Transverse colon (tissue), 4 donors: ENCODE measurements at regions not wholly inside any gene's neighbourhood (a gene's known extent, or its start where the extent isn't known, plus 50 kb on each side); places are given as distances from the start of the nearest gene placed in this dataset.

Experiments used
- DNase-seq: peaks from one replicate; pipeline ENCODE4 v3.0.0-alpha.2; 2019
- H3K27ac ChIP-seq, 4 donors: fragments of 200-600 bp; sonication (generic); 2 replicates each; pipeline ENCODE4 v1.5.1; 2016 to 2018; ENCODE audit warnings: inconsistent platforms in 4 of 4
- H3K27me3 ChIP-seq: fragments of 200-600 bp; sonication (generic); 2 replicates; pipeline ENCODE4 v1.5.1; 2017; ENCODE audit warnings: inconsistent platforms
- H3K36me3 ChIP-seq, 4 donors: fragments of 200-600 bp; sonication (generic); 2 replicates each; pipeline ENCODE4 v1.5.1; 2017 to 2019; ENCODE audit warnings: inconsistent platforms in 4 of 4
- H3K4me1 ChIP-seq, 4 donors: fragments of 200-600 bp; sonication (generic); 2 replicates each; pipeline ENCODE4 v1.5.1; 2017 to 2020; ENCODE audit warnings: inconsistent platforms in 4 of 4
- H3K4me3 ChIP-seq, 4 donors: fragments of 200-600 bp; sonication (generic); 1 replicate in 1 of 4; 2 replicates in 3 of 4; pipeline versions ENCODE4 v1.5.1 to v1.6.1; 2017 to 2019; ENCODE audit warnings: inconsistent platforms in 4 of 4
- H3K9me3 ChIP-seq, 2 donors: fragments of 200-600 bp; sonication (generic); 2 replicates each; pipeline ENCODE4 v1.5.1; 2017 to 2019; ENCODE audit warnings: inconsistent platforms in 2 of 2
- CTCF ChIP-seq, 5 experiments: fragments of 200-600 bp in 3 of 5; fragments of 450-650 bp in 2 of 5; sonication (generic) in 3 of 5; IDR thresholded peaks; 1 replicate in 2 of 5; 2 replicates in 3 of 5; pipeline ENCODE4 v1.5.1; 2016 to 2017; ENCODE audit warnings: antibody characterized with exemption in 5 of 5, inconsistent platforms in 3 of 5, mild to moderate bottlenecking in 2 of 5, moderate library complexity in 1 of 5
- EP300 ChIP-seq: sonication (generic); formaldehyde crosslinking; IDR thresholded peaks from one replicate; pipeline ENCODE4 v1.6.1; 2017; ENCODE audit warnings: antibody characterized with exemption, low read depth
- POLR2A ChIP-seq: fragments of 450-650 bp; IDR thresholded peaks from one replicate; pipeline ENCODE4 v1.6.1; 2016; ENCODE audit warnings: antibody characterized with exemption, mild to moderate bottlenecking, moderate library complexity
- POLR2AphosphoS5 ChIP-seq, 3 donors: sonication (generic); formaldehyde crosslinking; IDR thresholded peaks; one replicate each; pipeline ENCODE4 v1.6.1; 2016; ENCODE audit warnings: antibody characterized with exemption in 3 of 3
- WGBS, 2 donors: methylation state at CpG; one replicate each; pipeline ENCODE4 v1.1.5; 2018; ENCODE audit warnings: low coverage in 1 of 2; 5-methylcytosine and 5-hydroxymethylcytosine counted together
- in situ Hi-C, 4 donors: fragments of 200-750 bp; cut with MboI; loops; one replicate each; pipeline versions ENCODE4 v1.15.0 to v1.15.1; 2017; ENCODE audit warnings: low sequenced_read_pairs in 3 of 4, low pct_ligation_motif_present in 1 of 4, low pct_unique_long_range_greater_than_20kb in 1 of 4
- intact Hi-C: fragments of 100-400 bp; cut with DNase I; formaldehyde crosslinking; loops from one replicate; pipeline ENCODE4 v1.15.1; 2023; ENCODE audit warnings: low total_unique reads

- intact Hi-C loops: no loop called here
- no peak for DNase-seq
- Histone ChIP-seq H3K27me3 (no peaks in the 10 kb centered on the region), H3K36me3 (no peaks in the 10 kb centered on the region), H3K4me3 (no peak overlapping the region), H3K9me3 (no peaks in the 10 kb centered on the region), H3K27ac (no peak overlapping the region), H3K4me1 (no peaks in the 10 kb centered on the region)
- in situ Hi-C loops: no loop called here
- WGBS, 2 donors: 65 to 100% methylated on average over 1 of the region's 1 CpG
- TF ChIP-seq CTCF (IDR thresholded peaks at IDR 0.05): no peak
- TF ChIP-seq EP300: no peak
- no peak for TF ChIP-seq POLR2A
- no peak for TF ChIP-seq POLR2AphosphoS5 (IDR thresholded peaks at IDR 0.05)
Observed at GRCh38 chr2:114219456-114219855, 223.0 kb upstream of the DPP10 start.

- H3K36me3 ChIP-seq: no peaks in the 10 kb centered on the region
- no peaks in the 10 kb centered on the region for H3K4me1 ChIP-seq
- intact Hi-C loops (no loop called here), in situ Hi-C loops (no loop called here)
- no peaks in the 10 kb centered on the region for H3K9me3 ChIP-seq
- DNase-seq: no peak
- TF ChIP-seq POLR2AphosphoS5 (IDR thresholded peaks at IDR 0.05) (no peak), CTCF (IDR thresholded peaks at IDR 0.05) (no peak), EP300 (no peak), POLR2A (no peak)
- WGBS, 2 donors: 15 to 22% methylated on average over 1 of the region's 1 CpG
- no peak overlapping the region for H3K27ac ChIP-seq
- H3K27me3 ChIP-seq: no peaks in the 10 kb centered on the region
- H3K4me3 ChIP-seq: no peak overlapping the region
Observed at GRCh38 chr2:114222344-114222743, 220.1 kb upstream of the DPP10 start.

- in situ Hi-C loops (no loop called here), intact Hi-C loops (no loop called here)
- Histone ChIP-seq H3K36me3 (no peaks in the 10 kb centered on the region), H3K27me3 (no peaks in the 10 kb centered on the region), H3K4me1 (no peaks in the 10 kb centered on the region), H3K27ac (no peak overlapping the region), H3K9me3 (no peaks in the 10 kb centered on the region), H3K4me3 (no peak overlapping the region)
- DNase-seq: no peak
- TF ChIP-seq POLR2AphosphoS5 (IDR thresholded peaks at IDR 0.05): no peak
- no peak for TF ChIP-seq POLR2A
- no peak for TF ChIP-seq CTCF (IDR thresholded peaks at IDR 0.05)
- no peak for TF ChIP-seq EP300
Observed at GRCh38 chr2:114231921-114232320, 210.5 kb upstream of the DPP10 start.

GRCh38 chr2:114237331-114237730 lies 205.1 kb upstream of the DPP10 start:
- in situ Hi-C loops: no loop called here
- no peaks in the 10 kb centered on the region for H3K9me3 ChIP-seq
- H3K36me3 ChIP-seq: no peaks in the 10 kb centered on the region
- H3K27ac ChIP-seq: no peak overlapping the region
- no peaks in the 10 kb centered on the region for H3K4me1 ChIP-seq
- H3K27me3 ChIP-seq: no peaks in the 10 kb centered on the region
- intact Hi-C loops: no loop called here
- H3K4me3 ChIP-seq: no peak overlapping the region
- no peak for DNase-seq
- 92% methylated on average over 2 of the region's 2 CpGs for WGBS, 2 donors
- TF ChIP-seq EP300 (no peak), POLR2AphosphoS5 (IDR thresholded peaks at IDR 0.05) (no peak), CTCF (IDR thresholded peaks at IDR 0.05) (no peak), POLR2A (no peak)
